H9 (cell line): ENCODE measurements at regions not wholly inside any gene's neighbourhood (a gene's known extent, or its start where the extent isn't known, plus 50 kb on each side); places are given as distances from the start of the nearest gene placed in this dataset.
A peak's percentile ranks its signal among the peaks of the same experiment; 100 is the strongest.

Experiments
- DNase-seq: peaks from one replicate; pipeline ENCODE4 v3.0.0-alpha.2; 2017
- H2AFZ ChIP-seq: one replicate; pipeline ENCODE4 v1.6.1; 2013; ENCODE audit warnings: mild to moderate bottlenecking, low read length, control low read depth, moderate library complexity
- H2AK5ac ChIP-seq: 2 replicates; pipeline ENCODE4 v1.6.1; 2013; ENCODE audit warnings: low read length, control low read depth, mixed read lengths; ENCODE audit not compliant: insufficient read length
- H2BK120ac ChIP-seq: one replicate; pipeline ENCODE4 v1.6.1; 2013; ENCODE audit warnings: low read depth, mild to moderate bottlenecking, low read length, control low read depth, inconsistent platforms; ENCODE audit not compliant: poor library complexity, severe bottlenecking
- H2BK12ac ChIP-seq: 2 replicates; pipeline ENCODE4 v1.6.1; 2013; ENCODE audit warnings: low read length, control low read depth, mixed read lengths, low read depth; ENCODE audit not compliant: insufficient read length
- H2BK15ac ChIP-seq: 2 replicates; pipeline ENCODE4 v1.6.1; 2013; ENCODE audit warnings: low read depth, low read length, control low read depth
- H2BK20ac ChIP-seq: one replicate; pipeline ENCODE4 v1.6.1; 2013; ENCODE audit warnings: low read depth, mild to moderate bottlenecking, low read length, control low read depth, inconsistent platforms; ENCODE audit not compliant: poor library complexity, severe bottlenecking
- H2BK5ac ChIP-seq: 2 replicates; pipeline ENCODE4 v1.6.1; 2013; ENCODE audit warnings: low read length, control low read depth, mixed read lengths; ENCODE audit not compliant: insufficient read length
- H3K14ac ChIP-seq: 2 replicates; pipeline ENCODE4 v1.6.1; 2013; ENCODE audit warnings: low read length, control low read depth; ENCODE audit not compliant: insufficient read depth
- H3K18ac ChIP-seq: 2 replicates; pipeline ENCODE4 v1.6.1; 2013; ENCODE audit warnings: low read depth, mild to moderate bottlenecking, mixed read lengths, low read length, control low read depth; ENCODE audit not compliant: insufficient read length
- H3K23ac ChIP-seq: 2 replicates; pipeline ENCODE4 v1.6.1; 2013; ENCODE audit warnings: low read length, control low read depth, mixed read lengths, low read depth; ENCODE audit not compliant: insufficient read length
- H3K23me2 ChIP-seq: 2 replicates; pipeline ENCODE4 v1.6.1; 2013; ENCODE audit warnings: low read depth, mild to moderate bottlenecking, mixed read lengths, low read length, control low read depth; ENCODE audit not compliant: insufficient read length, poor library complexity, severe bottlenecking
- H3K27ac ChIP-seq: 2 replicates; pipeline ENCODE4 v1.5.1; 2013; ENCODE audit warnings: low read length, control low read depth, mixed read lengths, low read depth; ENCODE audit not compliant: insufficient read length
- H3K27me3 ChIP-seq: 2 replicates; pipeline ENCODE4 v1.6.1; 2013; ENCODE audit warnings: low read length, control low read depth, inconsistent platforms; ENCODE audit not compliant: insufficient read depth
- H3K4ac ChIP-seq: 2 replicates; pipeline ENCODE4 v1.6.1; 2013; ENCODE audit warnings: low read depth, mild to moderate bottlenecking, control low read depth, inconsistent platforms, low read length, moderate library complexity
- H3K4me1 ChIP-seq: 2 replicates; pipeline ENCODE4 v1.6.1; 2013; ENCODE audit warnings: low read length, control low read depth, inconsistent platforms; ENCODE audit not compliant: insufficient read depth
- H3K4me2 ChIP-seq: 2 replicates; pipeline ENCODE4 v1.6.1; 2013; ENCODE audit warnings: low read length, control low read depth, mixed read lengths; ENCODE audit not compliant: insufficient read length, insufficient read depth
- H3K56ac ChIP-seq: 2 replicates; pipeline ENCODE4 v1.6.1; 2013; ENCODE audit warnings: low read depth, mild to moderate bottlenecking, mixed read lengths, low read length, control low read depth; ENCODE audit not compliant: insufficient read length
- H3K79me1 ChIP-seq: 2 replicates; pipeline ENCODE4 v1.6.1; 2013; ENCODE audit warnings: low read depth, mild to moderate bottlenecking, moderate library complexity, low read length, control low read depth, inconsistent platforms; ENCODE audit not compliant: insufficient read depth, poor library complexity, severe bottlenecking
- H3K79me2 ChIP-seq: 2 replicates; pipeline ENCODE4 v1.6.1; 2013; ENCODE audit warnings: low read length, control low read depth, inconsistent platforms; ENCODE audit not compliant: insufficient read depth
- H3K9ac ChIP-seq: 2 replicates; pipeline ENCODE4 v1.6.1; 2013; ENCODE audit warnings: low read length, control low read depth, mixed read lengths; ENCODE audit not compliant: insufficient read length; ENCODE audit errors: extremely low read depth
- H3K9me3 ChIP-seq: one replicate; pipeline ENCODE4 v1.6.1; 2013; ENCODE audit warnings: low read depth, low read length, inconsistent platforms; ENCODE audit not compliant: control insufficient read depth
- H3T11ph ChIP-seq: one replicate; pipeline ENCODE4 v1.6.1; 2013; ENCODE audit warnings: mild to moderate bottlenecking, low read length, control low read depth, inconsistent platforms
- H4K20me1 ChIP-seq: one replicate; pipeline ENCODE4 v1.6.1; 2013; ENCODE audit not compliant: control insufficient read depth, insufficient read length, insufficient read depth
- H4K5ac ChIP-seq: 2 replicates; pipeline ENCODE4 v1.6.1; 2013; ENCODE audit warnings: low read depth, mild to moderate bottlenecking, mixed read lengths, low read length, control low read depth; ENCODE audit not compliant: insufficient read length
- H4K8ac ChIP-seq: replicated peaks from 2 replicates; pipeline ENCODE4 v1.6.1; 2013; ENCODE audit warnings: low read length, control low read depth, mixed read lengths, low read depth; ENCODE audit not compliant: insufficient read length
- H4K91ac ChIP-seq: 2 replicates; pipeline ENCODE4 v1.6.1; 2013; ENCODE audit warnings: low read depth, mild to moderate bottlenecking, moderate library complexity, mixed read lengths, low read length, control low read depth; ENCODE audit not compliant: insufficient read length
- H3K27ac Mint-ChIP-seq, 3 experiments: 2 replicates in 2 of 3; 3 replicates in 1 of 3; pipeline ENCODE4 v1.8.0; 2020 to 2021; ENCODE audit warnings: mixed read lengths in 3 of 3, mild to moderate bottlenecking in 1 of 3, moderate library complexity in 1 of 3
- H3K27me3 Mint-ChIP-seq: 2 replicates; pipeline ENCODE4 v1.8.0; 2021; ENCODE audit warnings: low read depth, mild to moderate bottlenecking, moderate library complexity, mixed read lengths
- H3K36me3 Mint-ChIP-seq, 3 experiments: 2 replicates in 2 of 3; 3 replicates in 1 of 3; pipeline ENCODE4 v1.8.0; 2020 to 2021; ENCODE audit warnings: low read depth in 3 of 3, mixed read lengths in 3 of 3; ENCODE audit not compliant: insufficient read depth in 1 of 3
- H3K4me1 Mint-ChIP-seq, 2 experiments: 2 replicates each; pipeline ENCODE4 v1.8.0; 2020; ENCODE audit warnings: mixed read lengths in 2 of 2
- H3K4me3 Mint-ChIP-seq, 2 experiments: 2 replicates in 1 of 2; 3 replicates in 1 of 2; pipeline ENCODE4 v1.8.0; 2020 to 2021; ENCODE audit warnings: mild to moderate bottlenecking in 2 of 2, mixed read lengths in 2 of 2, moderate library complexity in 1 of 2
- H3K9me3 Mint-ChIP-seq, 2 experiments: 2 replicates in 1 of 2; 3 replicates in 1 of 2; pipeline ENCODE4 v1.8.0; 2020; ENCODE audit warnings: mild to moderate bottlenecking in 2 of 2, mixed read lengths in 2 of 2, moderate library complexity in 1 of 2
- CTCF ChIP-seq: fragments of 200-600 bp; sonication (generic); conservative IDR thresholded peaks from 3 replicates; pipeline ENCODE4 v1.8.0; 2021; ENCODE audit warnings: antibody characterized with exemption, mild to moderate bottlenecking
- WGBS: extraction: QIAGEN DNeasy Blood & Tissue Kit; methylation state at CpG from one replicate; pipeline ENCODE4 v1.1.7; 2013; ENCODE audit warnings: missing lambda C conversion rate, low lambda C conversion rate, mixed read lengths; ENCODE audit not compliant: insufficient read length; ENCODE audit errors: extremely low coverage; 5-methylcytosine and 5-hydroxymethylcytosine counted together

DNA sequence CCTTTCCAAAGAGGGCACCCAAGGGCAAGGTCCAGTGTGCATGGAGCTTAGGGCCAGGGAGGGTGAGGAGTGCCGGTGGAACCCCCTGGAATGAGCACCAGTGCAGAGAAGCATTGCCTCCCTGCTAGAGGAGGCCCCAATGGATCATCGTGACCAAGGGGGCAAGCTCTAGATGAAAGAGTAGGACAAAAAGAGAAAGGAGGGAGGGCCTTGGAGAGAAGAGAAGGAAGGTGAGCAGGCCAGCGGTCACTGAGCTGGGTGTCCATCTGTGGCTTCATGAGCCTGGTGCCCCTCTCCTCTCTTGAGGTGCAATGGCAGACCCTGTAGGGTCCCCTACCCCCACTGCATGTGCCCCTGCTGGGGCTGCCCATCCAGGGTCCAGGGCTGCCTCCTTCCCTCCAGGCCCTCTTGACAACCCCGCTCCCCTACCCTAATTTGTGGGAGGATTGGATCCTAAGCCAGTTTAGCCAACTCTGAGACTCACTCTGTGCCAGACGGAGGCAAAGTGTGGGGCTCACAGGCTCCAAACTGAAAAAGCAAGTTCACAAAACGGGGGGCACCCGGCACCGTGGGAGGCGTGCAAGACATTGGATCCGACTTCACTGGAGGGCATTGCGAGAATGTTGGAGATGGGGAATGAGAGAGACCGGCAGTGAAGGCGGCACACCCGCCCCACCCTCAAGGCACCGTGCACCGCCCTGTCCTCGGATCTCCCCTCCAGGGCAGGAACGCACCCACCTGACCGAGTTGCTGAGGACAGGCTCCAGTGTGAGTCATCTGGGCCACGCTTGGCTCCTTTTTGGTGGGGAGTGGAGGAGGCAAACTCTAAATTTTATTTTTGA is 207.5 kb downstream of the KIF26A start:
- Mint-ChIP-seq H3K4me1 (peaks cover 12 to 15% of the 10 kb centered on the region in 2 experiments), H3K9me3 (peaks cover 5 to 6% of the 10 kb centered on the region in 2 experiments; a peak in 2 of 5 replicates), H3K4me3 (no peak overlapping the region), H3K27ac (no peak overlapping the region), H3K27me3 (peaks cover 3% of the 10 kb centered on the region), H3K36me3 (peaks cover 0 to 6% (median 0%) of the 10 kb centered on the region in 3 experiments; a peak in 1 of 7 replicates)
- H3K9me3 ChIP-seq: no peaks in the 10 kb centered on the region
- peak; percentile 18 for DNase-seq
- H3K79me2 ChIP-seq: no peaks in the 10 kb centered on the region
- no peak overlapping the region for H3K27ac ChIP-seq
- H3K56ac ChIP-seq: no peak overlapping the region
- H3K23ac ChIP-seq: no peak overlapping the region
- peaks cover 3% of the 10 kb centered on the region for H4K20me1 ChIP-seq
- H3K4ac ChIP-seq: no peak overlapping the region
- no peak overlapping the region for H2AFZ ChIP-seq
- no peak overlapping the region for H2BK120ac ChIP-seq
- H3K79me1 ChIP-seq: no peaks in the 10 kb centered on the region
- H2BK5ac ChIP-seq: no peak overlapping the region
- H4K5ac ChIP-seq: no peak overlapping the region
- no peaks in the 10 kb centered on the region for H3K23me2 ChIP-seq
- H2BK15ac ChIP-seq: no peak overlapping the region
- TF ChIP-seq CTCF: no peak
- H2BK20ac ChIP-seq: no peak overlapping the region
- H4K8ac ChIP-seq: no peak overlapping the region
- WGBS: no CpG with 5 or more reads among the region's 20 CpGs
- H3K4me2 ChIP-seq: no peak overlapping the region
- H3K9ac ChIP-seq: no peak overlapping the region
- H3K27me3 ChIP-seq: no peaks in the 10 kb centered on the region
- peaks cover 3% of the 10 kb centered on the region; the same call in 1 of the 2 replicates for H3K4me1 ChIP-seq
- H3K18ac ChIP-seq: no peak overlapping the region
- no peak overlapping the region for H4K91ac ChIP-seq
- H2AK5ac ChIP-seq: no peak overlapping the region
- H2BK12ac ChIP-seq: no peak overlapping the region
- H3K14ac ChIP-seq: no peak overlapping the region
- no peak overlapping the region for H3T11ph ChIP-seq
